Keratinocyte (primary cell): ENCODE measurements at regions not wholly inside any gene's neighbourhood (a gene's known extent, or its start where the extent isn't known, plus 50 kb on each side); places are given as distances from the start of the nearest gene placed in this dataset.

Experiments used
- EZH2 ChIP-seq: IDR thresholded peaks from one replicate; pipeline ENCODE4 v1.6.1; 2012; ENCODE audit warnings: inconsistent platforms, mild to moderate bottlenecking, low read length, moderate library complexity
- TF ChIP-seq, protein P1 (sequence below), 3 experiments: IDR thresholded peaks in 1 of 3; conservative IDR thresholded peaks in 1 of 3; optimal IDR thresholded peaks in 1 of 3; 2 replicates in 2 of 3; 3 replicates in 1 of 3; pipeline versions ENCODE3 to v1.5.1; 2011; ENCODE audit warnings: low read length in 3 of 3, mild to moderate bottlenecking in 3 of 3, moderate library complexity in 2 of 3, control low read depth in 1 of 3, inconsistent platforms in 1 of 3; ENCODE audit not compliant: insufficient read depth in 2 of 3; ENCODE audit errors: extremely low read depth in 1 of 3

DNA sequence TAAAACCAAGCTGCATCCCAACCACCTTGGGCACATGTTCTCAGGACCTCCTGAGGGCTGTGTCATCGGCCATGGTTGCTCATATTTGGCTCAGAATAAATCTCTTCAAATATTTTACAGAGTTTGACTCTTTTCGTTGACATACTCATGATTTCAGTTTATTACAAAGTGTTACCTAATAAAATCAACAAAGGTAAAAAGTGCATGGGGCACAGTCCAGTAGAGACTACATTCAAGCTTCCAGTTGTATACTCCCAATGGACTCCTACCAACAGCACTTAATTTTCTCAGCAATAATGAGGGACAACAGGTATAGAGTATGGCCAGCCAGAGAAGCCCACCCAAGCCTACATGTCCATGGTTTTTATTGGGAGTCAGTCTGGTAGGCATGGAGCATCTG is 347.9 kb upstream of the FAT3 start:
- TF ChIP-seq, protein P1, sequence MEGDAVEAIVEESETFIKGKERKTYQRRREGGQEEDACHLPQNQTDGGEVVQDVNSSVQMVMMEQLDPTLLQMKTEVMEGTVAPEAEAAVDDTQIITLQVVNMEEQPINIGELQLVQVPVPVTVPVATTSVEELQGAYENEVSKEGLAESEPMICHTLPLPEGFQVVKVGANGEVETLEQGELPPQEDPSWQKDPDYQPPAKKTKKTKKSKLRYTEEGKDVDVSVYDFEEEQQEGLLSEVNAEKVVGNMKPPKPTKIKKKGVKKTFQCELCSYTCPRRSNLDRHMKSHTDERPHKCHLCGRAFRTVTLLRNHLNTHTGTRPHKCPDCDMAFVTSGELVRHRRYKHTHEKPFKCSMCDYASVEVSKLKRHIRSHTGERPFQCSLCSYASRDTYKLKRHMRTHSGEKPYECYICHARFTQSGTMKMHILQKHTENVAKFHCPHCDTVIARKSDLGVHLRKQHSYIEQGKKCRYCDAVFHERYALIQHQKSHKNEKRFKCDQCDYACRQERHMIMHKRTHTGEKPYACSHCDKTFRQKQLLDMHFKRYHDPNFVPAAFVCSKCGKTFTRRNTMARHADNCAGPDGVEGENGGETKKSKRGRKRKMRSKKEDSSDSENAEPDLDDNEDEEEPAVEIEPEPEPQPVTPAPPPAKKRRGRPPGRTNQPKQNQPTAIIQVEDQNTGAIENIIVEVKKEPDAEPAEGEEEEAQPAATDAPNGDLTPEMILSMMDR (optimal IDR thresholded peaks at IDR 0.05 in 1 of 3, IDR thresholded peaks at IDR 0.05 in 1 of 3, conservative IDR thresholded peaks at IDR 0.05 in 1 of 3; ENCODE audit: extremely low read depth in 1 of 3, insufficient read depth in 2 of 3, low read length in 3 of 3) = no peak
- no peak for TF ChIP-seq EZH2
